A549 (cell line): ENCODE measurements at regions not wholly inside any gene's neighbourhood (a gene's known extent, or its start where the extent isn't known, plus 50 kb on each side); places are given as distances from the start of the nearest gene placed in this dataset.

Experiments used
- ATAC-seq, 2 experiments: fragments of 200-7000 bp in 1 of 2; fragments of >200 bp in 1 of 2; cut with Nextera tagmentation in 1 of 2; cut with Tn5 transposase in 1 of 2; 3 replicates each; pipeline versions ENCODE4 v1.8.0 to v1.9.1; 2018 to 2020; ENCODE audit warnings: mild to moderate bottlenecking in 1 of 2, moderate library complexity in 1 of 2
- CTCF ChIA-PET: fragments of 300-600 bp; sonication (Branson Sonifier 250); formaldehyde crosslinking; extraction: SDS; loops from one replicate; lab custom pipeline; 2021; ENCODE audit warnings: antibody characterized with exemption, inconsistent platforms; lab: Yijun Ruan, JAX
- POLR2A ChIA-PET: fragments of 350-600 bp; formaldehyde crosslinking; extraction: SDS; loops from one replicate; lab custom pipeline; 2021; ENCODE audit warnings: antibody characterized with exemption, inconsistent platforms; lab: Yijun Ruan, JAX
- DNase-seq, 2 experiments: peaks; one replicate each; pipeline versions ENCODE4 v3.0.0 to v3.0.0-alpha.2; 2011 to 2016; ENCODE audit warnings: low read depth in 1 of 2, low spot score in 1 of 2
- FAIRE-seq: peaks from 2 replicates; lab custom pipeline; 2011; peaks lifted over from hg19 to GRCh38; lab: Jason Lieb, UNC
- H3K27ac ChIP-seq, 2 experiments: fragments of >200 bp; sonication (Bioruptor Twin); formaldehyde crosslinking; 3 replicates each; pipeline ENCODE4 v1.5.1; 2016 to 2017
- H3K4me1 ChIP-seq: fragments of >200 bp; sonication (Bioruptor Twin); formaldehyde crosslinking; 3 replicates; pipeline ENCODE4 v1.6.1; 2016
- H3K4me2 ChIP-seq: fragments of >200 bp; sonication (Bioruptor Twin); formaldehyde crosslinking; 3 replicates; pipeline ENCODE4 v1.6.1; 2016
- H3K4me3 ChIP-seq: fragments of >200 bp; sonication (Bioruptor Twin); formaldehyde crosslinking; 3 replicates; pipeline ENCODE4 v1.5.1; 2016
- H3K9me3 ChIP-seq: fragments of >200 bp; sonication (Bioruptor Twin); formaldehyde crosslinking; 3 replicates; pipeline ENCODE4 v1.6.1; 2016
- BHLHE40 ChIP-seq: IDR thresholded peaks from 2 replicates; pipeline ENCODE4 v1.6.1; 2012; ENCODE audit warnings: low read depth, low read length, inconsistent platforms
- CBX2 ChIP-seq: fragments of 200-600 bp; sonication (generic); IDR thresholded peaks from 2 replicates; pipeline ENCODE4 v1.6.1; 2016; ENCODE audit warnings: low read depth, mild to moderate bottlenecking, borderline replicate concordance
- FOSB ChIP-seq: fragments of 250-450 bp; sonication (Bioruptor Pico); IDR thresholded peaks from 2 replicates; pipeline ENCODE4 v1.5.0; 2020; ENCODE audit warnings: mild to moderate bottlenecking, moderate library complexity
- GATA3 ChIP-seq: IDR thresholded peaks from 2 replicates; pipeline ENCODE4 v1.6.1; 2012; ENCODE audit warnings: borderline replicate concordance
- HEYL ChIP-seq: fragments of 250-450 bp; sonication (Bioruptor Pico); IDR thresholded peaks from 2 replicates; pipeline ENCODE4 v1.8.0; 2021; ENCODE audit warnings: mild to moderate bottlenecking, moderate library complexity
- JUNB ChIP-seq: fragments of >200 bp; sonication (Bioruptor Twin); formaldehyde crosslinking; IDR thresholded peaks from 2 replicates; pipeline ENCODE4 v1.6.1; 2016
- NR3C1 ChIP-seq: fragments of >200 bp; sonication (Bioruptor Twin); formaldehyde crosslinking; IDR thresholded peaks from 3 replicates; pipeline ENCODE4 v1.6.1; 2017
- PHF8 ChIP-seq: fragments of 200-600 bp; sonication (generic); IDR thresholded peaks from 2 replicates; pipeline ENCODE4 v1.6.1; 2016; ENCODE audit warnings: low read depth, mild to moderate bottlenecking, antibody characterized with exemption, moderate library complexity, borderline replicate concordance
- RCOR1 ChIP-seq: fragments of 150-350 bp; IDR thresholded peaks from 2 replicates; pipeline ENCODE4 v1.6.1; 2014; ENCODE audit warnings: antibody characterized with exemption, low read length, low read depth
- RFX5 ChIP-seq: fragments of 450-650 bp; IDR thresholded peaks from 2 replicates; pipeline ENCODE4 v1.7.1; 2014; ENCODE audit warnings: antibody characterized with exemption, mild to moderate bottlenecking, moderate library complexity
- WGBS: methylation state at CpG from one replicate; pipeline ENCODE4 v1.1.6; 2017; ENCODE audit errors: missing lambda C conversion rate; 5-methylcytosine and 5-hydroxymethylcytosine counted together
- TF ChIP-seq, protein P1 (sequence below): fragments of 250-450 bp; sonication (Bioruptor Pico); IDR thresholded peaks from 2 replicates; pipeline ENCODE4 v1.5.0; 2020; ENCODE audit warnings: low read depth, mild to moderate bottlenecking, moderate library complexity
- TF ChIP-seq, protein P2 (sequence below): fragments of 200-600 bp; sonication (generic); IDR thresholded peaks from 2 replicates; pipeline ENCODE4 v1.6.1; 2016; ENCODE audit warnings: antibody characterized with exemption, mild to moderate bottlenecking, moderate library complexity
- TF ChIP-seq, protein P3 (sequence below): fragments of >200 bp; sonication (Bioruptor Twin); formaldehyde crosslinking; IDR thresholded peaks from 3 replicates; pipeline ENCODE4 v1.5.1; 2016
- TF ChIP-seq, protein P4 (sequence below): fragments of >200 bp; sonication (Bioruptor Twin); formaldehyde crosslinking; IDR thresholded peaks from 3 replicates; pipeline ENCODE4 v1.6.1; 2016
- TF ChIP-seq, protein P5 (sequence below): fragments of >200 bp; sonication (Bioruptor Twin); formaldehyde crosslinking; IDR thresholded peaks from 2 replicates; pipeline ENCODE4 v1.6.1; 2016

DNA sequence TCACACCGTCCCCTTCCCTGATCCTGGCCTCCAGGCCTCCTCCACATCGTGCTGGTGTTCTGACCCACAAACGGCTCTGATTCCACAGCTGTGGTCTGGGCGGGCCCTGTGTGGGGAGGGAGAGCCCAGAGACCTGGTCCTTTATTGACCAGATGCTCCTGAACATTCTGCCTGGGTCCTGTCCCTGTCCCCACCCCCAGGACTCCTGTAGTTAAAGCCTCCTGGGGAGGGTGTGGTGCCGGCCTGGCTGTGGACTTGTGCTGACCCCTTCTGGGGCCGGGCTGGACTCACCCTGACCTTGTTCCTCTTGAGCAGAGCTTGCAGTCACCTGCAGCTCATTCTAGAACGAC is 128.7 kb downstream of the CTTN start:
- FAIRE-seq = no peak
- TF ChIP-seq GATA3 = no peak
- no peak for TF ChIP-seq BHLHE40
- no peak for TF ChIP-seq FOSB (CRISPR knock-in tag)
- TF ChIP-seq JUNB = no peak
- TF ChIP-seq PHF8 = no peak
- no peak for TF ChIP-seq RFX5
- TF ChIP-seq, protein P1, sequence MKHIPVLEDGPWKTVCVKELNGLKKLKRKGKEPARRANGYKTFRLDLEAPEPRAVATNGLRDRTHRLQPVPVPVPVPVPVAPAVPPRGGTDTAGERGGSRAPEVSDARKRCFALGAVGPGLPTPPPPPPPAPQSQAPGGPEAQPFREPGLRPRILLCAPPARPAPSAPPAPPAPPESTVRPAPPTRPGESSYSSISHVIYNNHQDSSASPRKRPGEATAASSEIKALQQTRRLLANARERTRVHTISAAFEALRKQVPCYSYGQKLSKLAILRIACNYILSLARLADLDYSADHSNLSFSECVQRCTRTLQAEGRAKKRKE (CRISPR knock-in tag) = no peak
- no peak for TF ChIP-seq NR3C1
- no peak for TF ChIP-seq HEYL
- no peak for TF ChIP-seq CBX2
- TF ChIP-seq, all 56 proteins: peak for 0
- 79% methylated on average over 3 of the region's 7 CpGs for WGBS
- Histone ChIP-seq H3K4me3 (no peak overlapping the region), H3K27ac (no peak overlapping the region), H3K4me2 (no peak overlapping the region), H3K9me3 (no peaks in the 10 kb centered on the region), H3K4me1 (no peaks in the 10 kb centered on the region)
- DNase-seq (no peak), ATAC-seq (0 out of 6 replicates have a peak, but pooled peaks of 1 of the 2 experiments have one; percentile 15)
- ChIA-PET CTCF (interaction anchor here (0.6 kb wide), 1 partner anchor 185 kb away, joined by 3 read pairs; no protein-coding TSS in a partner anchor), POLR2A (no interaction called here)

DNA sequence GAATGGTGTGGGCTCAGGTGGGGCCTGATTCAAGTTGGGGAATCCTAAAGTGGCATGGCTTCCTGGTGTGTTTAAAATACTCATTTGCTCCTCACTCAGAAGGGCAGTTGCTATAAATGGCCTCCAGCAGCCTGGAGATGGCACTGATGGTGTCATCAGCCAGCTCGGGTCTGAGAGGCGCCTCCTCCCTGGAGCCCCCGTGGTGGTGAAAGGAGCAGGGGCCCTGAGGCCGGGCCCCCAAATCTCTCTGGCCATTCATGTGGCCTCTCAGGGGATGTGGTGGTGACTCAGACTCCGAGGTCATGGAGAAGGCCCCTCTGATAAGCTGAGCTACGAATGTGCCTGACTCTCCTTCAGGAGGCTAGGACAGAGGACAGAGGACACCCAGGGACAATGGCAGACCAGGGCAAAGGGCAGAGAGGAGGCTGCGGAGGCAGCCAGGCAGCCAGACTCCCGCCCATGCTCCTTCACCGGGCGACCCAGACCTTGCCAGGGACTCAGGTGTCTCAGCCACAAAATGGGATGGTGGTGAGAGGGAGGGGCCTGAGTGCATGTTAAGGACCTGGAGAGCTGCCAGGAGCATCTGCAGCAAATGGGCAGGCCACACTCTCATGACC is 129.2 kb downstream of the CTTN start:
- TF ChIP-seq, protein P2, sequence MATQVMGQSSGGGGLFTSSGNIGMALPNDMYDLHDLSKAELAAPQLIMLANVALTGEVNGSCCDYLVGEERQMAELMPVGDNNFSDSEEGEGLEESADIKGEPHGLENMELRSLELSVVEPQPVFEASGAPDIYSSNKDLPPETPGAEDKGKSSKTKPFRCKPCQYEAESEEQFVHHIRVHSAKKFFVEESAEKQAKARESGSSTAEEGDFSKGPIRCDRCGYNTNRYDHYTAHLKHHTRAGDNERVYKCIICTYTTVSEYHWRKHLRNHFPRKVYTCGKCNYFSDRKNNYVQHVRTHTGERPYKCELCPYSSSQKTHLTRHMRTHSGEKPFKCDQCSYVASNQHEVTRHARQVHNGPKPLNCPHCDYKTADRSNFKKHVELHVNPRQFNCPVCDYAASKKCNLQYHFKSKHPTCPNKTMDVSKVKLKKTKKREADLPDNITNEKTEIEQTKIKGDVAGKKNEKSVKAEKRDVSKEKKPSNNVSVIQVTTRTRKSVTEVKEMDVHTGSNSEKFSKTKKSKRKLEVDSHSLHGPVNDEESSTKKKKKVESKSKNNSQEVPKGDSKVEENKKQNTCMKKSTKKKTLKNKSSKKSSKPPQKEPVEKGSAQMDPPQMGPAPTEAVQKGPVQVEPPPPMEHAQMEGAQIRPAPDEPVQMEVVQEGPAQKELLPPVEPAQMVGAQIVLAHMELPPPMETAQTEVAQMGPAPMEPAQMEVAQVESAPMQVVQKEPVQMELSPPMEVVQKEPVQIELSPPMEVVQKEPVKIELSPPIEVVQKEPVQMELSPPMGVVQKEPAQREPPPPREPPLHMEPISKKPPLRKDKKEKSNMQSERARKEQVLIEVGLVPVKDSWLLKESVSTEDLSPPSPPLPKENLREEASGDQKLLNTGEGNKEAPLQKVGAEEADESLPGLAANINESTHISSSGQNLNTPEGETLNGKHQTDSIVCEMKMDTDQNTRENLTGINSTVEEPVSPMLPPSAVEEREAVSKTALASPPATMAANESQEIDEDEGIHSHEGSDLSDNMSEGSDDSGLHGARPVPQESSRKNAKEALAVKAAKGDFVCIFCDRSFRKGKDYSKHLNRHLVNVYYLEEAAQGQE = no peak
- no peak for TF ChIP-seq JUNB
- ATAC-seq (no peak), FAIRE-seq (no peak), DNase-seq (no peak)
- Histone ChIP-seq H3K9me3 (no peaks in the 10 kb centered on the region), H3K4me2 (no peak overlapping the region), H3K4me3 (no peak overlapping the region), H3K27ac (no peak overlapping the region), H3K4me1 (no peaks in the 10 kb centered on the region)
- WGBS = 86% methylated on average over 10 of the region's 10 CpGs
- ChIA-PET POLR2A (no interaction called here), CTCF (interaction anchor here (1.3 kb wide), 1 partner anchor 18 kb away, joined by 4 read pairs; no protein-coding TSS in a partner anchor)

DNA sequence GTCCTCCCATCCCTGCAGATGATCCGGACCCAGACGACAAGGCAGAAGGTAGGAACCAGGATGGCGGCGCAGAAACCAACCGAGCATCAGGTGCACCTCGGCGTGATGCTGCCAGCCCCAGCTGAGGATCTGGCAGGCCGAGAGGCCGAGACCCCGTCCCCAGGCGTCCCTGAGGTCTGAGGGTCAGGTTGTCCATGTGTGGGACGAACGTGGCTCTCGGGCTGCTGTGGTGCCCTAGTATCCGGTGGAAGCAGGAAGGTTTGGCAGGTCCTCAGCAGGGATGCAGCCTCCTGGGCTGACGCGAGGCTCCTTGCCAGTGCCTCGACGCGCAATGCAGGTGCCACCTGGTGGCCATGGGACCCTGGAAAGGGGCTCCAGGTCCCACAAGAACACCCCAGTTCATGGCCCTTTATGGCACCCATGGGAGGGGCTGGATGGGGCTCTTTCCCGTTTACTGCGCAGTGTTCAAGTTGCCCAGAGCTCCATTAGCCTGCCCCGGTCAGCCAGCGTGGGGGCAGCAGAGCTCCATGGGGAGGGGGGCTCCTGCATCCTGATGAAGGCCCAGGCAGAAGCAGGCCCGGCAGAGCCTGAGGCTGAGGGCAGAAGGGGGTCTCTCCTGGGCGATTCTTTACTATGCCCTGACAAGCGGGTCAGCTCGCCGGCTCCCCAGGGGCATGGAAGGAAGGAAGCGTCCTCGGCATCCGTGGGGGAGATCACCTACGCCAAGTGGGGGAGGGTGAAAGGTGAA is 129.9 kb downstream of the CTTN start:
- no peak for FAIRE-seq
- 85% methylated on average over 25 of the region's 33 CpGs for WGBS
- no peak for ATAC-seq
- H3K9me3 ChIP-seq = no peaks in the 10 kb centered on the region
- H3K4me1 ChIP-seq = no peaks in the 10 kb centered on the region
- H3K4me3 ChIP-seq = no peak overlapping the region
- POLR2A ChIA-PET = no interaction called here
- no peak overlapping the region for H3K4me2 ChIP-seq
- CTCF ChIA-PET = interaction anchor here (1.3 kb wide), 1 partner anchor 19 kb away, joined by 4 read pairs; no protein-coding TSS in a partner anchor
- no peak for DNase-seq
- H3K27ac ChIP-seq = no peak overlapping the region
- TF ChIP-seq, protein P3, sequence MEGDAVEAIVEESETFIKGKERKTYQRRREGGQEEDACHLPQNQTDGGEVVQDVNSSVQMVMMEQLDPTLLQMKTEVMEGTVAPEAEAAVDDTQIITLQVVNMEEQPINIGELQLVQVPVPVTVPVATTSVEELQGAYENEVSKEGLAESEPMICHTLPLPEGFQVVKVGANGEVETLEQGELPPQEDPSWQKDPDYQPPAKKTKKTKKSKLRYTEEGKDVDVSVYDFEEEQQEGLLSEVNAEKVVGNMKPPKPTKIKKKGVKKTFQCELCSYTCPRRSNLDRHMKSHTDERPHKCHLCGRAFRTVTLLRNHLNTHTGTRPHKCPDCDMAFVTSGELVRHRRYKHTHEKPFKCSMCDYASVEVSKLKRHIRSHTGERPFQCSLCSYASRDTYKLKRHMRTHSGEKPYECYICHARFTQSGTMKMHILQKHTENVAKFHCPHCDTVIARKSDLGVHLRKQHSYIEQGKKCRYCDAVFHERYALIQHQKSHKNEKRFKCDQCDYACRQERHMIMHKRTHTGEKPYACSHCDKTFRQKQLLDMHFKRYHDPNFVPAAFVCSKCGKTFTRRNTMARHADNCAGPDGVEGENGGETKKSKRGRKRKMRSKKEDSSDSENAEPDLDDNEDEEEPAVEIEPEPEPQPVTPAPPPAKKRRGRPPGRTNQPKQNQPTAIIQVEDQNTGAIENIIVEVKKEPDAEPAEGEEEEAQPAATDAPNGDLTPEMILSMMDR = no peak
- no peak for TF ChIP-seq RCOR1
- TF ChIP-seq, protein P4, sequence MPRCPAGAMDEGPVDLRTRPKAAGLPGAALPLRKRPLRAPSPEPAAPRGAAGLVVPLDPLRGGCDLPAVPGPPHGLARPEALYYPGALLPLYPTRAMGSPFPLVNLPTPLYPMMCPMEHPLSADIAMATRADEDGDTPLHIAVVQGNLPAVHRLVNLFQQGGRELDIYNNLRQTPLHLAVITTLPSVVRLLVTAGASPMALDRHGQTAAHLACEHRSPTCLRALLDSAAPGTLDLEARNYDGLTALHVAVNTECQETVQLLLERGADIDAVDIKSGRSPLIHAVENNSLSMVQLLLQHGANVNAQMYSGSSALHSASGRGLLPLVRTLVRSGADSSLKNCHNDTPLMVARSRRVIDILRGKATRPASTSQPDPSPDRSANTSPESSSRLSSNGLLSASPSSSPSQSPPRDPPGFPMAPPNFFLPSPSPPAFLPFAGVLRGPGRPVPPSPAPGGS = no peak
- TF ChIP-seq, protein P5, sequence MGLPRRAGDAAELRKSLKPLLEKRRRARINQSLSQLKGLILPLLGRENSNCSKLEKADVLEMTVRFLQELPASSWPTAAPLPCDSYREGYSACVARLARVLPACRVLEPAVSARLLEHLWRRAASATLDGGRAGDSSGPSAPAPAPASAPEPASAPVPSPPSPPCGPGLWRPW = no peak
